Ovary (tissue), 7 donors: ENCODE measurements at regions not wholly inside any gene's neighbourhood (a gene's known extent, or its start where the extent isn't known, plus 50 kb on each side); places are given as distances from the start of the nearest gene placed in this dataset.
"Not testable (repeated sequence)": the region's sequence is repeated elsewhere in the genome, so short reads cannot be mapped to it uniquely, and the experiment has no call there.

Experiments
- DNase-seq, 5 donors: peaks; one replicate each; pipeline ENCODE4 v3.0.0-alpha.2; 2019 to 2020
- H3K27ac ChIP-seq, 2 donors: fragments of 200-600 bp; one replicate each; pipeline versions ENCODE4 v1.5.1 to v1.8.0; 2019 to 2022
- H3K27me3 ChIP-seq: fragments of 200-600 bp; one replicate; pipeline ENCODE4 v1.8.0; 2022
- H3K36me3 ChIP-seq: fragments of 200-600 bp; sonication (generic); one replicate; pipeline ENCODE4 v1.5.1; 2019
- H3K4me1 ChIP-seq: one replicate; pipeline ENCODE4 v1.8.1; 2013; ENCODE audit warnings: mild to moderate bottlenecking, moderate library complexity; ENCODE audit not compliant: insufficient read depth
- H3K4me3 ChIP-seq: fragments of 200-600 bp; sonication (generic); one replicate; pipeline ENCODE4 v1.5.1; 2017
- H3K9me3 ChIP-seq, 2 donors: fragments of 200-600 bp in 1 of 2; sonication (generic) in 1 of 2; one replicate each; pipeline versions ENCODE4 v1.5.1 to v1.8.1; 2013 to 2019; ENCODE audit warnings: mild to moderate bottlenecking in 1 of 2, moderate library complexity in 1 of 2
- EP300 ChIP-seq: sonication (generic); formaldehyde crosslinking; IDR thresholded peaks from one replicate; pipeline ENCODE4 v1.6.1; 2017; ENCODE audit warnings: antibody characterized with exemption
- POLR2A ChIP-seq: fragments of 450-650 bp; IDR thresholded peaks from one replicate; pipeline ENCODE4 v1.6.1; 2017; ENCODE audit warnings: antibody characterized with exemption, mild to moderate bottlenecking, moderate library complexity
- WGBS, 3 donors: extraction: QIAGEN DNeasy Blood & Tissue Kit in 1 of 3; methylation state at CpG; one replicate each; pipeline versions ENCODE4 v1.1.5 to v1.1.7; 2013 to 2017; 5-methylcytosine and 5-hydroxymethylcytosine counted together
- intact Hi-C, 4 donors: fragments of 100-400 bp; cut with DNase I; formaldehyde crosslinking; loops; one replicate each; pipeline versions ENCODE4 v1.11.0 to v1.15.1; 2022 to 2023
- TF ChIP-seq, protein P1 (sequence below), 3 donors: fragments of 450-650 bp in 2 of 3; fragments of 200-600 bp in 1 of 3; IDR thresholded peaks; one replicate each; pipeline versions ENCODE4 v1.5.1 to v1.8.0; 2016 to 2022; ENCODE audit warnings: antibody characterized with exemption in 3 of 3, mild to moderate bottlenecking in 1 of 3
- donor health status: DM: no; HTN: no; CAD: no; lungs with moderate emphysema.
- donor health status: DM: no; HTN: no; CAD: no.
- donor health status: Bipolar disorder and iron deficiency.
- donor health status: DM: no; HTN: no; CAD: no.
- donor health status: DM: yes; HTN: yes; CAD: no.

DNA sequence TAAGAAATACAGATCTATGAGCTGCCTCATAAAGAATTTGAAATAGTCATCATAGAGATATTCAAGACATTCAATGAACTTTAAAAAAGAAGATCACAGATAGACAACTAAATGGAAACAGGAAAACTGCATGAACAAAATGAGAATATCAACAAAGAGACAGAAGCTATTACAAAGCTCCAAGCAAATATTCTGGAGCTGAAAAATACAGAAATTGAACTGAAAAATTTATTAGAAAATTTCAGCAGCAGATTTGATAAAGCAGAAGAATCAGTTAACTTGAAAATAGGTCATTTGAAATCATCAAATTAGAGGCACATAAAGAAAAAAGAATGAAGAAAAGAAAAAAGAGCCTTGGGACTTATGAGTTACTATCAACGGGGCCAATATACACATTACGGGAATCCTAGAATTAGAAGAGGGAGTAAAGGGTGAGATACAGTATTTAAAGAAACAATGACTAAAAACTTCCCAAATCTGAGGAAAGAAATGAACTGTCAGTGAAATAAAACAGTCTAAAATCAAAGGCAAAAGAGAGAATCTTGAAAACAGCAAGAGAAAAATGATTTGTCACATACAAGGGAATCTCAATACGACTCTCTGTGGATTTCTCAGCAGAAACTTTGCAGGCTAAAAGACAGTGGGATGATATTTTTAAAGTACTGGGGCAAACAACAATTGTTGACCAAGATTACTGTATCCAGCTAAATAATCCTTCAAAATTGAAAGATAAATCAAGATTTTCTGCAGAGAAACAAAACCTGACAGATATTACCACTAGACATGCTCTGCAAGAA lies 641.6 kb downstream of the ANKRD50 start:
- Histone ChIP-seq H3K9me3 (no peaks in the 10 kb centered on the region), H3K4me1 (no peaks in the 10 kb centered on the region), H3K36me3 (no peaks in the 10 kb centered on the region), H3K27me3 (no peaks in the 10 kb centered on the region), H3K27ac (no peak overlapping the region), H3K4me3 (no peak overlapping the region)
- intact Hi-C loops: no loop called here
- WGBS, 3 donors: 95 to 98% (median 95%) methylated on average over 3 of the region's 3 CpGs
- DNase-seq: no peak
- TF ChIP-seq, protein P1, sequence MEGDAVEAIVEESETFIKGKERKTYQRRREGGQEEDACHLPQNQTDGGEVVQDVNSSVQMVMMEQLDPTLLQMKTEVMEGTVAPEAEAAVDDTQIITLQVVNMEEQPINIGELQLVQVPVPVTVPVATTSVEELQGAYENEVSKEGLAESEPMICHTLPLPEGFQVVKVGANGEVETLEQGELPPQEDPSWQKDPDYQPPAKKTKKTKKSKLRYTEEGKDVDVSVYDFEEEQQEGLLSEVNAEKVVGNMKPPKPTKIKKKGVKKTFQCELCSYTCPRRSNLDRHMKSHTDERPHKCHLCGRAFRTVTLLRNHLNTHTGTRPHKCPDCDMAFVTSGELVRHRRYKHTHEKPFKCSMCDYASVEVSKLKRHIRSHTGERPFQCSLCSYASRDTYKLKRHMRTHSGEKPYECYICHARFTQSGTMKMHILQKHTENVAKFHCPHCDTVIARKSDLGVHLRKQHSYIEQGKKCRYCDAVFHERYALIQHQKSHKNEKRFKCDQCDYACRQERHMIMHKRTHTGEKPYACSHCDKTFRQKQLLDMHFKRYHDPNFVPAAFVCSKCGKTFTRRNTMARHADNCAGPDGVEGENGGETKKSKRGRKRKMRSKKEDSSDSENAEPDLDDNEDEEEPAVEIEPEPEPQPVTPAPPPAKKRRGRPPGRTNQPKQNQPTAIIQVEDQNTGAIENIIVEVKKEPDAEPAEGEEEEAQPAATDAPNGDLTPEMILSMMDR (IDR thresholded peaks at IDR 0.05): no peak
- TF ChIP-seq EP300 (no peak), POLR2A (no peak)

DNA sequence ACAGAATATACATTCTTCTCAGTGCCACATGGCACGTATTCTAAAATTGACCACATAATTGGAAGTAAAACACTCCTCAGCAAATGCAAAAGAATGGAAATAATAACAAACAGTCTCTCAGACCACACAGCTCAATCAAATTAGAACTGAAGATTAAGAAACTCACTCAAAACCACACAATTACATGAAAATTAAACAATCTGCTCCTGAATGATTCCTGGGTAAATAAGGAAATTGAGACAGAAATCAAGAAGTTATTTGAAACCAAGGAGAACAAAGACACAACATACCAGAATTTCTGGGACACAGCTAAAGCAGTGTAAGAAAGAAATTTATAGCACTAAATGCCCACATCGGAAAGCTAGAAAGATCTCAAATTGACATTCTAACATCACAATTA lies 637.3 kb downstream of the ANKRD50 start:
- H3K4me3 ChIP-seq, H3K4me1 ChIP-seq, H3K9me3 ChIP-seq, H3K27ac ChIP-seq, DNase-seq, H3K36me3 ChIP-seq, intact Hi-C loops, H3K27me3 ChIP-seq: not testable (repeated sequence)
- WGBS, 3 donors: 74 to 99% (median 87%) methylated on average over 2 of the region's 2 CpGs

DNA sequence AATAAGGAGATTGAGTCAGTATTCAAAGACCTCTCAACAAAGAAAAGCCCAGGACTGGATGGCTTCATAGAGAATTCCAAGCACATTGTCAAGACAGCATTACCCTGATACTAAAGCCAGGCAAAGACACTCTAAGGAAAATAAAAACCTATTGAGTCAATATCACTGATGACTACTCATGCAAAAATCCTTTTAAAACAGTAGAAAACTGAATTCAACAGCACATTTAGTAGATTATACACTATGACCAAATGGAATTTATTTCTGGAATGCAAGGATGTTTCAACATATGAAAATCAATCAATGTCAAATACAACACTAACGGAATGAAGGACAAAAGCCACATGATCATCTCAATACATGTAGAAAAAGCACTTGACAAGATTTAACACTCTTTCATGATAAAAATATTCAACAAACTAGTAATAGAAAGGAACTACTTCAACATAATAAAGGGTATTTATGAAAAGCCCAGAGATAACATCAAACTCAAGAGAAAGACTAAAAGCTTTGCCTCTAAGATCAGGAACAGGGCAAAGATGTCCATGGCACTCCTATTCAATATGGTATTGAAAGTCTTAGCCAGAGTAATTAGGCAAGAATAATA lies 633.3 kb downstream of the ANKRD50 start:
- H3K9me3 ChIP-seq: no peaks in the 10 kb centered on the region

DNA sequence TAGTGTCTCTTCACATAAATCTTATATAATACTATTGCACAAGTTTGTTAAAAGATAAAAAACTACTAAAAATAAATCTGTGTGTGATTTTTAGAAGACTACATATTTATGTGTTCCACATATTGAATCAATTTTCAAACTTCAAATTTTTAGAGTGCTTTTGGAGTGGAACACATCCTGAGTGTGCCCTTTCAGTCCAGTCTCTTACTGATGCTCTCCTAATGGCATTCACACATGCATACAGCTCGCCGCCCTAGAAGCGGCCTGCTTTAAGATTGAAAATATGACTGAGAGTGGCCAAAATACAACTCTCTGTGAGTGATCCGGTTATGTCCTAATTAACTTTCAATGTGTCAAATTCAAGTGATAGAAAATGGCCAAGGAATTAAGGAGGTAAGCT lies 628.8 kb downstream of the ANKRD50 start:
- Histone ChIP-seq H3K4me3 (no peak overlapping the region), H3K4me1 (no peaks in the 10 kb centered on the region), H3K27me3 (no peaks in the 10 kb centered on the region), H3K9me3 (no peaks in the 10 kb centered on the region), H3K36me3 (no peaks in the 10 kb centered on the region), H3K27ac (no peak overlapping the region)
- intact Hi-C loops: no loop called here
- DNase-seq: no peak
- WGBS, 3 donors: 61 to 64% (median 63%) methylated on average over 4 of the region's 4 CpGs
- TF ChIP-seq, protein P1 (IDR thresholded peaks at IDR 0.05): no peak
- no peak for TF ChIP-seq EP300
- TF ChIP-seq POLR2A: no peak

More for the DNA sequence above, 633.3 kb downstream of the ANKRD50 start:
- Histone ChIP-seq H3K4me1 (no peaks in the 10 kb centered on the region), H3K4me3 (no peak overlapping the region), H3K27me3 (no peaks in the 10 kb centered on the region), H3K27ac (no peak overlapping the region), H3K36me3 (no peaks in the 10 kb centered on the region)
- no peak for DNase-seq
- intact Hi-C loops: no loop called here
- WGBS, 3 donors: 73 to 78% (median 76%) methylated on average over 1 of the region's 1 CpG
- TF ChIP-seq POLR2A (no peak), EP300 (no peak)
- TF ChIP-seq, protein P1 (IDR thresholded peaks at IDR 0.05): no peak

DNA sequence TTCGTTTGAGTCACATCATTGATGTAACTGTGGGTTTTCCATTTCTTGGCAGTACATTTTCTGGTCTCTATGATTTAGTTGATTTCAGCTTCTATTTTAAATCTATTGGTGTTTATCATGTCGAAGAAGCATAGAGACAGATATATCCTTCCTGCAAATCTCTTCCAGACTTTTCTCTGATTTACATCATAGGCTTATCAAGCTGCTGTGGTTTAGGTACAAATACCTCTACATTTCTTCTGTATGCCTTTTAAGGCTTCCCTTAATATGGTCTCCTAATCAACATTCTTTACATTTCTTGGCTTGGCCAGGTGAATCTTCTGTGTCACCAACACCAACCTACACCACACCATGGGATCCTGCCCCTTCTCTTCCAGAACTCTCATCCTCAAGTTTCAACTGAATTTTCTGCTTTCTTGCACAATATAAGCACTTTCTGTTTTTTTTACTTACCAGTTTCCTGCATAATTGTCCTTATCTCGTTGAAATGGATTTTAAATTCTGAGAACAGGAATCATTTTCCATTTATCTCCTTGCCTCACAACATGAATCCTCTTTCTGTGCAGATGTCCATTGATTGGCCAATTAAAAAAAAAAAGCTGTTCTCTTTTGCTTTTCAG lies 626.9 kb downstream of the ANKRD50 start:
- TF ChIP-seq, protein P1 (IDR thresholded peaks at IDR 0.05): no peak
- TF ChIP-seq POLR2A (no peak), EP300 (no peak)
- Histone ChIP-seq H3K4me1 (no peaks in the 10 kb centered on the region), H3K9me3 (no peaks in the 10 kb centered on the region), H3K36me3 (no peaks in the 10 kb centered on the region), H3K27ac (no peak overlapping the region), H3K4me3 (no peak overlapping the region), H3K27me3 (no peaks in the 10 kb centered on the region)
- intact Hi-C loops: no loop called here
- DNase-seq: no peak
- WGBS, 3 donors: 50 to 55% (median 52%) methylated on average over 3 of the region's 3 CpGs
